ENCODE measurements at regions not wholly inside any gene's neighbourhood (a gene's known extent, or its start where the extent isn't known, plus 50 kb on each side); places are given as distances from the start of the nearest gene placed in this dataset.

DNA sequence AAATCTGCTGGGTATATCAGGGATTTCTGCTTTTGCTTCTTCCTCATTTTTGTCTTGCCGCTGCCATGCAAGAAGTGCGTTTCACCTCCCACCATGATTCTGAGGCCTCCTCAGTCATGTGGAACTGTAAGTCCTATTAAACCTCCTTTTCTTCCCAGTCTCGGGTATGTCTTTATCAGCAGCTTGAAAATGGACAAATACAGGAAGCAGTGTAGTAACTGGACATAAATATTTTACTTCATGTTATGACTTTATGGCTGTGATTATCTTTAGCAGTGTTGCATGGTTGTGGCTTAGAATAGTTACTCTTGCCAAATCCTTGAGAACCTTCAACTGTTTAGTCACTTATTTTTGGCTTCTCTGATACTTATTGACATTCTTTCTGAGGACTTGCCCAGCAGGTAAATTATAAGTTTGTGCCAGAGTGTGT, 66.2 kb upstream of the DLX2 start:
- in situ Hi-C loops (cut with HindIII; ENCODE audit: low pct_unique_long_range_greater_than_20kb, low sequenced_read_pairs) = no loop called here

DNA sequence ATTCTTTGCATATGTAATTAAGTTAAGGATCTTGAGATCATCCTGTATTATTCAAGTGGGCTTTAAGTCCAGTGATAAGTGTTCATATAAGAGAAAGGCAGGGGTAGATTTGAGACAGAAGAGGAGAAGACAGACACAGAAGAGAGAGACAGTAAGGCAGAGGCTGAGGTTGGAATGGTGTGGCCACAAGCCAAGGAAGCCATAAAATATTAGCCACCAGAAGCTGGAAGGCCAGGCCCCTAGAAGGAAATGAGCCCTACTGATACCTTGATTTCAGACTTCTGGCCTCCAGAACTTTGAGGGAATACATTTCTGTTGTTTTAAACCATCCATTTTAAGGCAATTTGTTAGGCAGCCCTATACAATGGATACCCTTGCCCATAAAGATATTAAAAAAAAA, 66.9 kb upstream of the DLX2 start:
- POLR2A ChIA-PET = no interaction called here
- Histone ChIP-seq H3K9me3 (ENCODE audit: control insufficient read depth, insufficient read depth, low read depth, low read length) (no peaks in the 10 kb centered on the region), H3K4me1 (ENCODE audit: control insufficient read depth, insufficient read depth, low read length) (peaks cover 2% of the 10 kb centered on the region; the same call in 1 of the 2 replicates), H3K4me3 (ENCODE audit: low read depth in 2 of 2, low read length in 2 of 2) (no peak overlapping the region), H3K36me3 (ENCODE audit: control insufficient read depth, insufficient read depth, low read length) (no peaks in the 10 kb centered on the region), H3K27me3 (ENCODE audit: control insufficient read depth, insufficient read depth, low read length) (no peaks in the 10 kb centered on the region), H3K27ac (ENCODE audit: low read length) (no peak overlapping the region)
- no peak for DNase-seq (ENCODE audit: low read depth, low spot score)
- BruUV-seq (replicated peaks) = no TSS peak
- CTCF ChIA-PET = no interaction called here
- TF ChIP-seq, protein P1, sequence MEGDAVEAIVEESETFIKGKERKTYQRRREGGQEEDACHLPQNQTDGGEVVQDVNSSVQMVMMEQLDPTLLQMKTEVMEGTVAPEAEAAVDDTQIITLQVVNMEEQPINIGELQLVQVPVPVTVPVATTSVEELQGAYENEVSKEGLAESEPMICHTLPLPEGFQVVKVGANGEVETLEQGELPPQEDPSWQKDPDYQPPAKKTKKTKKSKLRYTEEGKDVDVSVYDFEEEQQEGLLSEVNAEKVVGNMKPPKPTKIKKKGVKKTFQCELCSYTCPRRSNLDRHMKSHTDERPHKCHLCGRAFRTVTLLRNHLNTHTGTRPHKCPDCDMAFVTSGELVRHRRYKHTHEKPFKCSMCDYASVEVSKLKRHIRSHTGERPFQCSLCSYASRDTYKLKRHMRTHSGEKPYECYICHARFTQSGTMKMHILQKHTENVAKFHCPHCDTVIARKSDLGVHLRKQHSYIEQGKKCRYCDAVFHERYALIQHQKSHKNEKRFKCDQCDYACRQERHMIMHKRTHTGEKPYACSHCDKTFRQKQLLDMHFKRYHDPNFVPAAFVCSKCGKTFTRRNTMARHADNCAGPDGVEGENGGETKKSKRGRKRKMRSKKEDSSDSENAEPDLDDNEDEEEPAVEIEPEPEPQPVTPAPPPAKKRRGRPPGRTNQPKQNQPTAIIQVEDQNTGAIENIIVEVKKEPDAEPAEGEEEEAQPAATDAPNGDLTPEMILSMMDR (IDR thresholded peaks at IDR 0.05) = no peak
- TF ChIP-seq SIN3A (IDR thresholded peaks at IDR 0.05; ENCODE audit: borderline replicate concordance, insufficient read depth, low read depth, low read length) (no peak), TCF7L2 (IDR thresholded peaks at IDR 0.05; ENCODE audit: low read depth, low read length) (no peak)
- intact Hi-C loops (cut with micrococcal nuclease; ENCODE audit: unreplicated experiment) (no loop called here), in situ Hi-C loops (cut with HindIII; ENCODE audit: low pct_unique_long_range_greater_than_20kb, low sequenced_read_pairs) (no loop called here)
- no peak for ATAC-seq

More for the DNA sequence above, 66.2 kb upstream of the DLX2 start:
- intact Hi-C loops (cut with micrococcal nuclease; ENCODE audit: unreplicated experiment) = no loop called here
- Histone ChIP-seq H3K27ac (ENCODE audit: low read length) (no peak overlapping the region), H3K4me1 (ENCODE audit: control insufficient read depth, insufficient read depth, low read length) (peaks cover 2% of the 10 kb centered on the region; the same call in 1 of the 2 replicates), H3K9me3 (ENCODE audit: control insufficient read depth, insufficient read depth, low read depth, low read length) (no peaks in the 10 kb centered on the region), H3K4me3 (ENCODE audit: low read depth in 2 of 2, low read length in 2 of 2) (no peak overlapping the region), H3K36me3 (ENCODE audit: control insufficient read depth, insufficient read depth, low read length) (no peaks in the 10 kb centered on the region), H3K27me3 (ENCODE audit: control insufficient read depth, insufficient read depth, low read length) (no peaks in the 10 kb centered on the region)
- ChIA-PET CTCF (no interaction called here), POLR2A (no interaction called here)
- BruUV-seq (replicated peaks) = no TSS peak
- ATAC-seq (no peak), DNase-seq (ENCODE audit: low read depth, low spot score) (no peak)
- TF ChIP-seq REST (IDR thresholded peaks at IDR 0.05; ENCODE audit: insufficient read depth in 1 of 2, low read depth in 2 of 2, low read length in 1 of 2) (no peak), TCF7L2 (IDR thresholded peaks at IDR 0.05; ENCODE audit: low read depth, low read length) (no peak), SIN3A (IDR thresholded peaks at IDR 0.05; ENCODE audit: borderline replicate concordance, insufficient read depth, low read depth, low read length) (no peak), POLR2AphosphoS5 (IDR thresholded peaks at IDR 0.05; ENCODE audit: low read depth, low read length) (no peak)
- TF ChIP-seq, protein P1 (IDR thresholded peaks at IDR 0.05) = no peak

All from Panc1 (cell line).